GM18909 (cell line): ENCODE measurements at regions not wholly inside any gene's neighbourhood (a gene's known extent, or its start where the extent isn't known, plus 50 kb on each side); places are given as distances from the start of the nearest gene placed in this dataset.

ENCODE experiments used
- ATAC-seq: cut with Tn5 transposase; IDR thresholded peaks from one replicate; pipeline ENCODE4 v1.9.1; 2021; ENCODE audit warnings: mild to moderate bottlenecking; ENCODE audit not compliant: unreplicated experiment, poor library complexity

GRCh38 chr6:99219788-99220187 is 129.7 kb downstream of the FAXC start:
- peak; percentile 84 for ATAC-seq

- ATAC-seq: no peak
These were observed 132.5 kb downstream of the FAXC start for GRCh38 chr6:99216959-99217358.

- ATAC-seq: no peak
These were observed 153.4 kb downstream of the FAXC start for GRCh38 chr6:99195986-99196655.

- ATAC-seq: no peak
These were observed 156.9 kb downstream of the FAXC start for GRCh38 chr6:99192561-99192960.

GRCh38 chr6:99189823-99190721 is 159.4 kb downstream of the FAXC start:
- peak; percentile 98 for ATAC-seq

- ATAC-seq: no peak
These were observed 162.0 kb downstream of the FAXC start for GRCh38 chr6:99187429-99187828.

GRCh38 chr6:99186417-99186816 is 163.1 kb downstream of the FAXC start:
- no peak for ATAC-seq

GRCh38 chr6:99185525-99185924 is 163.9 kb downstream of the FAXC start:
- ATAC-seq: no peak

GRCh38 chr6:99184696-99185095 is 164.8 kb downstream of the FAXC start:
- no peak for ATAC-seq

GRCh38 chr6:99183066-99183465 is 166.4 kb downstream of the FAXC start:
- no peak for ATAC-seq

- no peak for ATAC-seq
These were observed 168.3 kb downstream of the FAXC start for GRCh38 chr6:99181174-99181573.

GRCh38 chr6:99178168-99178567 is 171.3 kb downstream of the FAXC start:
- ATAC-seq: no peak

- no peak for ATAC-seq
These were observed 171.7 kb downstream of the FAXC start for GRCh38 chr6:99177736-99178135.

- ATAC-seq: peak; percentile 88
These were observed 183.6 kb downstream of the FAXC start for GRCh38 chr6:99165838-99166237.

GRCh38 chr6:99152347-99152643 is 197.2 kb downstream of the FAXC start:
- no peak for ATAC-seq

- ATAC-seq: peak; percentile 97
These were observed 197.7 kb downstream of the FAXC start for GRCh38 chr6:99151634-99152346.

GRCh38 chr6:99148761-99149160 is 200.7 kb downstream of the FAXC start:
- ATAC-seq: no peak

GRCh38 chr6:99148111-99148510 is 200.4 kb upstream of the FBXL4 start:
- ATAC-seq: no peak

- ATAC-seq: no peak
These were observed 199.5 kb upstream of the FBXL4 start for GRCh38 chr6:99147206-99147605.

- ATAC-seq: no peak
These were observed 199.0 kb upstream of the FBXL4 start for GRCh38 chr6:99146711-99147110.

GRCh38 chr6:99145738-99146137 is 198.0 kb upstream of the FBXL4 start:
- no peak for ATAC-seq
